Spleen (tissue), 7 donors: ENCODE measurements at regions not wholly inside any gene's neighbourhood (a gene's known extent, or its start where the extent isn't known, plus 50 kb on each side); places are given as distances from the start of the nearest gene placed in this dataset.

ENCODE experiments used
- CTCF ChIP-seq, 11 experiments: fragments of 200-600 bp in 7 of 11; fragments of 450-650 bp in 4 of 11; sonication (generic) in 4 of 11; IDR thresholded peaks in 8 of 11; conservative IDR thresholded peaks in 3 of 11; 1 replicate in 7 of 11; 2 replicates in 4 of 11; pipeline versions ENCODE4 v1.4.0 to v1.8.0; 2016 to 2021; ENCODE audit warnings: antibody characterized with exemption in 11 of 11, inconsistent platforms in 4 of 11, mild to moderate bottlenecking in 1 of 11
- POLR2A ChIP-seq, 3 donors: fragments of 450-650 bp; IDR thresholded peaks; one replicate each; pipeline ENCODE4 v1.5.1; 2017; ENCODE audit warnings: antibody characterized with exemption in 3 of 3, mild to moderate bottlenecking in 1 of 3
- POLR2AphosphoS5 ChIP-seq, 3 donors: sonication (generic); formaldehyde crosslinking; IDR thresholded peaks; one replicate each; pipeline ENCODE4 v1.5.1; 2017; ENCODE audit warnings: antibody characterized with exemption in 3 of 3
- donor health status: DM: no; HTN: no; CAD: no; lungs with moderate emphysema.
- donor health status: DM: no; HTN: no; CAD: no.
- donor health status: DM: no; HTN: no; CAD: no.

- TF ChIP-seq POLR2AphosphoS5 (IDR thresholded peaks at IDR 0.05) = no peak
- TF ChIP-seq CTCF (IDR thresholded peaks at IDR 0.05 in 8 of 11, conservative IDR thresholded peaks at IDR 0.05 in 3 of 11) = no peak
- TF ChIP-seq POLR2A (IDR thresholded peaks at IDR 0.05) = no peak
Observed at GRCh38 chr17:14950686-14951085, 314.4 kb downstream of the PMP22 start.
